ENCODE measurements at regions not wholly inside any gene's neighbourhood (a gene's known extent, or its start where the extent isn't known, plus 50 kb on each side); places are given as distances from the start of the nearest gene placed in this dataset.

DNA sequence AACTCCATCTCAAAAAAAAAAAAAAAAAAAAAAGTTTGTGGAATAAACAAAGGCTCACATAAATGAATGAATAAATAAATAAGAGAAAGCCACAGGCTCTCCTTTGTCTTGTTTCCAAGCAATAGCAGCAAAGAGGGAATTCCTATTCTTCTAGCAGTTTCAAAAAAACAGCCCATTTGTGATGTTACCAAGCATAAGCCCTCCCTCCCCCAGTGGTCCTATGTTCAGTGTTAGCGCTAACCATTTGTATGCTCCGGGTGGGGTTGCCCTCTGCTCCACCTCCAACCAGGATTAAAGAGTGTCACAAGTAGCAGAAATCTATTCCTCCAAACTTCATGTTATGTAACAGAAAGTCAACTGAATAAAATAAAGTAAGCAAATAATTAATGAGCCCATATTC is 1215.0 kb upstream of the TENM4 start:
- Histone ChIP-seq H3K9me3 (ENCODE audit: low read length) (no peaks in the 10 kb centered on the region), H3K27me3 (ENCODE audit: insufficient read depth, low read length) (no peaks in the 10 kb centered on the region), H3K9ac (ENCODE audit: low read length) (no peak overlapping the region), H2AFZ (ENCODE audit: low read length) (no peak overlapping the region), H3K4me3 (ENCODE audit: low read depth, low read length, poor library complexity, severe bottlenecking) (no peak overlapping the region), H4K20me1 (ENCODE audit: insufficient read depth, low read length) (no peaks in the 10 kb centered on the region), H3K4me1 (ENCODE audit: insufficient read depth, low read length, severe bottlenecking) (no peaks in the 10 kb centered on the region), H3K27ac (ENCODE audit: low read depth, low read length, poor library complexity, severe bottlenecking) (no peak overlapping the region), H3K36me3 (ENCODE audit: insufficient read depth, low read length) (no peaks in the 10 kb centered on the region), H3K4me2 (ENCODE audit: low read length) (no peak overlapping the region), H3K9me2 (ENCODE audit: low read depth, low read length) (no peaks in the 10 kb centered on the region), H3K79me2 (ENCODE audit: insufficient read depth, low read length) (no peaks in the 10 kb centered on the region), H3F3A (ENCODE audit: insufficient read depth, low read length) (no peaks in the 10 kb centered on the region)
- TF ChIP-seq, protein P1, sequence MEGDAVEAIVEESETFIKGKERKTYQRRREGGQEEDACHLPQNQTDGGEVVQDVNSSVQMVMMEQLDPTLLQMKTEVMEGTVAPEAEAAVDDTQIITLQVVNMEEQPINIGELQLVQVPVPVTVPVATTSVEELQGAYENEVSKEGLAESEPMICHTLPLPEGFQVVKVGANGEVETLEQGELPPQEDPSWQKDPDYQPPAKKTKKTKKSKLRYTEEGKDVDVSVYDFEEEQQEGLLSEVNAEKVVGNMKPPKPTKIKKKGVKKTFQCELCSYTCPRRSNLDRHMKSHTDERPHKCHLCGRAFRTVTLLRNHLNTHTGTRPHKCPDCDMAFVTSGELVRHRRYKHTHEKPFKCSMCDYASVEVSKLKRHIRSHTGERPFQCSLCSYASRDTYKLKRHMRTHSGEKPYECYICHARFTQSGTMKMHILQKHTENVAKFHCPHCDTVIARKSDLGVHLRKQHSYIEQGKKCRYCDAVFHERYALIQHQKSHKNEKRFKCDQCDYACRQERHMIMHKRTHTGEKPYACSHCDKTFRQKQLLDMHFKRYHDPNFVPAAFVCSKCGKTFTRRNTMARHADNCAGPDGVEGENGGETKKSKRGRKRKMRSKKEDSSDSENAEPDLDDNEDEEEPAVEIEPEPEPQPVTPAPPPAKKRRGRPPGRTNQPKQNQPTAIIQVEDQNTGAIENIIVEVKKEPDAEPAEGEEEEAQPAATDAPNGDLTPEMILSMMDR (IDR thresholded peaks at IDR 0.05; ENCODE audit: low read length), result no peak
- TF ChIP-seq EZH2 (IDR thresholded peaks at IDR 0.05; ENCODE audit: borderline replicate concordance, low read length), result no peak

DNA sequence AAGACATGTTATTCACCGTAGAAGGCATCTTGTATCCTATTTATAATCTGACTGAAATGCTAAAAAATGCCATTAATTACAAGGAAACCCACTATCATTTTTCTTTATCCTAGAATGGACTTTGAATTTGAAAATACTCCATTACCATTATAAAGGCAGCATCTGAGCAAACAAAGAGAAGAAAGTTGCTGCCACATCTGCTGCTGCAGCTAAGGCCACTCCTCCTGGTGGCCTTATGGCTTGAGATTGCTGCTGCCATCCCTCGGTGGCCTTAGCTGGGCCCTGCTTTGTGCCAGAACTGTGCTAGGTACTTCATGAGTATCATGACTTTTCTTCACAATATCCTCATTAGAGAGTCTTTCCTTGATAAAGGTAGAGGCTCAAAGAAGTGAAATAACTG is 1210.1 kb upstream of the TENM4 start:
- Histone ChIP-seq H3K9me2 (ENCODE audit: low read depth, low read length) (no peaks in the 10 kb centered on the region), H3K4me1 (ENCODE audit: insufficient read depth, low read length, severe bottlenecking) (no peaks in the 10 kb centered on the region), H3K4me3 (ENCODE audit: low read depth, low read length, poor library complexity, severe bottlenecking) (no peak overlapping the region), H3K4me2 (ENCODE audit: low read length) (no peak overlapping the region), H4K20me1 (ENCODE audit: insufficient read depth, low read length) (no peaks in the 10 kb centered on the region), H3K9me3 (ENCODE audit: low read length) (no peaks in the 10 kb centered on the region), H3K27ac (ENCODE audit: low read depth, low read length, poor library complexity, severe bottlenecking) (no peak overlapping the region), H3K79me2 (ENCODE audit: insufficient read depth, low read length) (no peaks in the 10 kb centered on the region), H3K27me3 (ENCODE audit: insufficient read depth, low read length) (no peaks in the 10 kb centered on the region), H3K36me3 (ENCODE audit: insufficient read depth, low read length) (no peaks in the 10 kb centered on the region), H3F3A (ENCODE audit: insufficient read depth, low read length) (no peaks in the 10 kb centered on the region), H2AFZ (ENCODE audit: low read length) (no peak overlapping the region), H3K9ac (ENCODE audit: low read length) (no peak overlapping the region)
- no peak for TF ChIP-seq EZH2 (IDR thresholded peaks at IDR 0.05; ENCODE audit: borderline replicate concordance, low read length)
- TF ChIP-seq, protein P1 (IDR thresholded peaks at IDR 0.05; ENCODE audit: low read length), result no peak

DNA sequence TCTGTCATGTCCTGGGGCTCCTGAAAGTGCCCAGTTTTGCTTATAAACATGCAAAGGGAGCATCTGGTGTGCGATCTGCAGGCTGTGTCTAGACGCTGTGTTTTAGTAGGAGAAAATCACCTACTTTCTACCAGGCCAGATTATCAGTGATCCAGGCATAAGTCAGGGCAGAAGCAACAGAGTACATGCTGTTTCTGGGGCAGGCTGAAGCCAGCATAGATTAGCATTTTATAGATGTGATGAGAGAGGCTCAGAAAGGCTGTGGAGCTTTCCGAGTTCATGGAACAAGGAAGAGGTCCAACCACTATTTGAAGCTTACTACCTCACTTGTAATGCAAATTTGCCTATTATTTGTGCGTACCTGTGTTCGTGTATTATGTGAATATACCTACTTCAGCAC is 1208.4 kb upstream of the TENM4 start:
- H3K36me3 ChIP-seq (ENCODE audit: insufficient read depth, low read length), result no peaks in the 10 kb centered on the region

More for the DNA sequence above, 1208.4 kb upstream of the TENM4 start:
- Histone ChIP-seq H3K9me3 (ENCODE audit: low read length) (no peaks in the 10 kb centered on the region), H3K9ac (ENCODE audit: low read length) (no peak overlapping the region), H3K27me3 (ENCODE audit: insufficient read depth, low read length) (no peaks in the 10 kb centered on the region), H3K27ac (ENCODE audit: low read depth, low read length, poor library complexity, severe bottlenecking) (no peak overlapping the region), H3K4me2 (ENCODE audit: low read length) (no peak overlapping the region), H4K20me1 (ENCODE audit: insufficient read depth, low read length) (no peaks in the 10 kb centered on the region), H3K9me2 (ENCODE audit: low read depth, low read length) (no peaks in the 10 kb centered on the region), H3F3A (ENCODE audit: insufficient read depth, low read length) (no peaks in the 10 kb centered on the region), H3K79me2 (ENCODE audit: insufficient read depth, low read length) (no peaks in the 10 kb centered on the region), H3K4me1 (ENCODE audit: insufficient read depth, low read length, severe bottlenecking) (no peaks in the 10 kb centered on the region), H3K4me3 (ENCODE audit: low read depth, low read length, poor library complexity, severe bottlenecking) (no peak overlapping the region), H2AFZ (ENCODE audit: low read length) (no peak overlapping the region)
- TF ChIP-seq EZH2 (IDR thresholded peaks at IDR 0.05; ENCODE audit: borderline replicate concordance, low read length), result no peak
- TF ChIP-seq, protein P1 (IDR thresholded peaks at IDR 0.05; ENCODE audit: low read length), result no peak

All from OCI-LY1 (cell line).